ENCODE measurements at regions not wholly inside any gene's neighbourhood (a gene's known extent, or its start where the extent isn't known, plus 50 kb on each side); places are given as distances from the start of the nearest gene placed in this dataset.

DNA sequence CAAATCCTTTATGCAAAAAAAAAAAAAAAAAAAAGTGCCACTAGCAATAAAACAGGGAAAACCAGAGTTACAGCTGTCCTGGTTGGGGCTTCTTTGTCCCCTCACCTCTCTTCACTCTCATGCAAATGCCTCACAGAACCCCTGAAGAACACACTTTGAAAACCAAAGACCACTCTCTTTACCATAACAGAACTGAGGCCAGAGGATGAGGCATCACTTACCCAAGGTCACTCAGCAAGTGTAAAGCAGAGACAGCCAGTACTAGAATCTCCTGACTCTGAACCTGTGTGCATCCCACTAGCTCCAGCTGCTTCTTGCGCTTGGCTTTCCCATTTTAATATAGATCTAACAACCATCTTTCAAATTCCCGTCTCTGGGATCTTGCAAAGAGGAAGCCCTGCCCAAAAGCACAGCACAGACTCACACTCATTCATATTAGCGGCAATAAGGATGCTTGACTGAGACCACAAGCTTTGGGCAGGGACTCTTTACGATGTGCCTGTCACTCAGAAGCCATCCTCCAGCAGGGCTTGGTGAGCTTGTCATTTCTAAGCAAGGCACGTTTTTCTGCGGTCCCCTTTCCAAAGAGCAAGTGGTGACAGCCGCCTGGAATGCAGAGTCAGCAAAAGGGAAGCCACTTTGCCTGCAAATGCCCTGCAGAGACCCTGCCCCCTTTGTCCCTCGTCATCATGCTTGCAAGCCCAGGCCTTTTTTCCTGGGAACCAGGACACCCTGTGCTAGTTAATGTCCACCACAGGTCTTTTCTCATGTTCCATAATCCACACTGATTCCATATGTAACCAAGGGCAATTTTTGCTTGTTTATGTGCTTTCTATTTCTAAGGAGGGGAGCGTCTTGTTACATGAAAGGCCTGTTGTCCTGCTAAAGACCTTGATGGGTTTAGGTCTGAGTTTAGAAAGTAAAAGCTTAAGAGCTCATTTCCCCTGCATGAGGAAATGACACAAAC lies 76.5 kb upstream of the NFIA start (continued):
- TF ChIP-seq, protein P1, sequence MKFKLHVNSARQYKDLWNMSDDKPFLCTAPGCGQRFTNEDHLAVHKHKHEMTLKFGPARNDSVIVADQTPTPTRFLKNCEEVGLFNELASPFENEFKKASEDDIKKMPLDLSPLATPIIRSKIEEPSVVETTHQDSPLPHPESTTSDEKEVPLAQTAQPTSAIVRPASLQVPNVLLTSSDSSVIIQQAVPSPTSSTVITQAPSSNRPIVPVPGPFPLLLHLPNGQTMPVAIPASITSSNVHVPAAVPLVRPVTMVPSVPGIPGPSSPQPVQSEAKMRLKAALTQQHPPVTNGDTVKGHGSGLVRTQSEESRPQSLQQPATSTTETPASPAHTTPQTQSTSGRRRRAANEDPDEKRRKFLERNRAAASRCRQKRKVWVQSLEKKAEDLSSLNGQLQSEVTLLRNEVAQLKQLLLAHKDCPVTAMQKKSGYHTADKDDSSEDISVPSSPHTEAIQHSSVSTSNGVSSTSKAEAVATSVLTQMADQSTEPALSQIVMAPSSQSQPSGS (IDR thresholded peaks at IDR 0.05; ENCODE audit: low read length) = no peak
- TF ChIP-seq, protein P2, sequence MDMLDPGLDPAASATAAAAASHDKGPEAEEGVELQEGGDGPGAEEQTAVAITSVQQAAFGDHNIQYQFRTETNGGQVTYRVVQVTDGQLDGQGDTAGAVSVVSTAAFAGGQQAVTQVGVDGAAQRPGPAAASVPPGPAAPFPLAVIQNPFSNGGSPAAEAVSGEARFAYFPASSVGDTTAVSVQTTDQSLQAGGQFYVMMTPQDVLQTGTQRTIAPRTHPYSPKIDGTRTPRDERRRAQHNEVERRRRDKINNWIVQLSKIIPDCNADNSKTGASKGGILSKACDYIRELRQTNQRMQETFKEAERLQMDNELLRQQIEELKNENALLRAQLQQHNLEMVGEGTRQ (IDR thresholded peaks at IDR 0.05; ENCODE audit: low read length) = no peak
- TF ChIP-seq POLR2AphosphoS5 (IDR thresholded peaks at IDR 0.05; ENCODE audit: low read depth, low read length) (peak; percentile 47; the same call in 1 of the 2 replicates), NRF1 (IDR thresholded peaks at IDR 0.05; ENCODE audit: low read depth, low read length) (no peak), CTBP2 (IDR thresholded peaks at IDR 0.05; ENCODE audit: borderline replicate concordance, insufficient read depth, insufficient read length, low read length) (no peak), KDM1A (IDR thresholded peaks at IDR 0.05; ENCODE audit: borderline replicate concordance, low read length) (no peak), BCL11A (IDR thresholded peaks at IDR 0.05; ENCODE audit: low read depth in 2 of 2, low read length in 2 of 2) (no peak), CBX8 (IDR thresholded peaks at IDR 0.05; ENCODE audit: borderline replicate concordance, low read depth, low read length) (no peak), JUN (IDR thresholded peaks at IDR 0.05; ENCODE audit: low read depth, low read length) (no peak), SUZ12 (IDR thresholded peaks at IDR 0.05; ENCODE audit: low read length) (no peak), TAF1 (IDR thresholded peaks at IDR 0.05; ENCODE audit: low read depth, low read length) (no peak), ASH2L (IDR thresholded peaks at IDR 0.05; ENCODE audit: low read length) (peak; percentile 98), KDM4A (IDR thresholded peaks at IDR 0.05; ENCODE audit: low read depth, low read length, severe bottlenecking) (no peak), SAP30 (IDR thresholded peaks at IDR 0.05; ENCODE audit: insufficient read depth, insufficient replicate concordance, low read length) (peak; percentile 86), SP4 (IDR thresholded peaks at IDR 0.05; ENCODE audit: low read length) (no peak), HDAC2 (IDR thresholded peaks at IDR 0.05; ENCODE audit: borderline replicate concordance in 1 of 2, low read depth in 2 of 2, low read length in 2 of 2) (peak; percentile 60 to 63; a peak in 1 of 4 replicates), RFX5 (IDR thresholded peaks at IDR 0.05; ENCODE audit: borderline replicate concordance, low read depth, low read length) (no peak), KDM5A (IDR thresholded peaks at IDR 0.05; ENCODE audit: low read length) (no peak), POU5F1 (IDR thresholded peaks at IDR 0.05; ENCODE audit: low read depth, low read length) (no peak), CHD1 (IDR thresholded peaks at IDR 0.05; ENCODE audit: low read depth, low read length) (no peak), EGR1 (IDR thresholded peaks at IDR 0.05; ENCODE audit: borderline replicate concordance, low read depth, low read length) (no peak)
